ENCODE measurements at regions not wholly inside any gene's neighbourhood (a gene's known extent, or its start where the extent isn't known, plus 50 kb on each side); places are given as distances from the start of the nearest gene placed in this dataset.

GRCh38 chr6:98343004-98343403 is 491.4 kb upstream of the POU3F2 start:
- TF ChIP-seq CTCF (IDR thresholded peaks at IDR 0.05; ENCODE audit: low read depth, low read length, poor library complexity, severe bottlenecking) = no peak
- TF ChIP-seq EZH2phosphoT487 (IDR thresholded peaks at IDR 0.05; ENCODE audit: borderline replicate concordance, low read length) = no peak
